ENCODE measurements at regions not wholly inside any gene's neighbourhood (a gene's known extent, or its start where the extent isn't known, plus 50 kb on each side); places are given as distances from the start of the nearest gene placed in this dataset.

DNA sequence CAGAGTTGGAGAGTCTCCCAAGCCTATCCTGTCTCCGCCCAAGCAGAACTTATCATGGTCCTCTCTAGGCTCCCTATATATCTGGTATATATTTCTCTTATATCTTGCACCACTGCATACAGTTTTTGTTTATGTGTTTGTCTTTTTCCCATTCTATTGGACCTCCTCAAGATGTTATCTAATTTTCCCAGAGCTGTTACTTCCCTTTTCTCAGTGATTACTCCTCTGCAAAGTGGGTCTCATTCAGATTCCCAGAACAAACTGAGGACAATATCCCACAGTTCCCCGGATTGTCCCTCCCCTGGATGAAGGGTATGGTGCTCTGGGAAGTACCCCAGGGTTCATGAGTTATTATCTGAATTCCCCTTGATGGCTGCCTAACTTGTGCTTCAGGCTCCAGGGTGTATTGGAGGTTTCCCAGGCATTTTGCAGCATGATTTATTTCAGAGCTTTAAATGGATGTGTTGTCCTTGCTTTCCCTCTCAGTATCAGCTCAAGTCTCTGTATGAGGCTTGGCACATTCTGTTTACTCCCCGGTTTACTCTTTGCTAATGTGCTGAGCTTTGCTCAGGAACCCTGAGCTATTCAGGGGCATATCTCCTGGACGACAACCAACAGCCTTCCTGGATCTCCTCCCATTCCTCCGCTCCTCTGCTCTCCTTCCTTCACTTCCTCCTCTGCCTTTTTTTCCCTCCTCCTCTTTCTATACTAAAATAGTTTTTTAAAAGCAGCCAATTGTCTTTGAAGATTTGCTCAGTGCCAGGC lies 329.3 kb downstream of the SPRY2 start:
- TF ChIP-seq CTCF (IDR thresholded peaks at IDR 0.05) (no peak), POLR2A (IDR thresholded peaks at IDR 0.05) (no peak)

Data from heart left ventricle (tissue), 13 donors.